ENCODE measurements at regions not wholly inside any gene's neighbourhood (a gene's known extent, or its start where the extent isn't known, plus 50 kb on each side); places are given as distances from the start of the nearest gene placed in this dataset.

DNA sequence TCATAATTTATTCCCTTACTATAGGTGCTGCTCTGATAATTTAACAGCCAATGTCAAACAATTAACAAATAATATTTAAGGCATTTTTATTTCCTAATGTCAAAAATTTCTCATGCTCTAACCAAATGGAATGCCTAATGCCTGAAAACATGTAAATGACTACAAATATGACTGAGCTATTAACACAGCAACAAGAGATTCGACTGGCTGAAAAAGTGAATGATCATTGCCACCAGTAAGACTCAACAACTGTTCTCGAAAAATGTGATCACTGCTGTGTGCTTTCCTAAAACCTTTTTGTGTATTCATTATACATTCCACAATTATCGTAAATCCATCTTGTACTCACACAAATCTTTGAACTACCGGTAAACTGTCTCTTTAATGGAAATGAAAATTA lies 118.7 kb downstream of the NPY start:
- intact Hi-C loops (cut with DNase I), result no loop called here
- 73 to 79% (median 77%) methylated on average over 4 of the region's 4 CpGs for WGBS, 3 donors

DNA sequence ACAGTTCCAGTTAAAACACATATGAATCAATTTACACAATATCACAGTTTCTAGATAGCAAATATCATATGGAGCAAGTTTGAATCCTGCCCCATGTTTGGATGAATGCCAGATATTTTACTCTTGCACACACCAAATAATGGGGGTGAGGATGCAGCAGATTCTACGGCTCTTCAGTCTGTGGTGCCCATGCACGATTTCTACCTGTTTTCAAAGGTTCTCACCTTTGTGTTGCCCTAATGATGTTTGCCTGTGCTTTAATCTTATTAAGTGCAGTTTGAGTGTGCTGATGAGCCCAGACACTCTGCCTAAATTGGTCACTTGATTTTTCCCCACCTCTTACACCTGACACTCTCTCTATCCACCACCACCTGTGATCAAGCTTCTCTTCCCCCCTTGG lies 119.6 kb downstream of the NPY start:
- H3K27ac ChIP-seq, result no peak overlapping the region
- TF ChIP-seq POLR2A (IDR thresholded peaks at IDR 0.05) (no peak), EP300 (IDR thresholded peaks at IDR 0.05) (no peak), CTCF (IDR thresholded peaks at IDR 0.05) (no peak)
- no peaks in the 10 kb centered on the region for H3K4me1 ChIP-seq (ENCODE audit: insufficient read depth)
- H3K4me3 ChIP-seq, result no peak overlapping the region
- intact Hi-C loops (cut with DNase I), result no loop called here
- WGBS, 3 donors, result 80 to 85% (median 81%) methylated on average over 2 of the region's 2 CpGs
- H3K9me3 ChIP-seq, result no peaks in the 10 kb centered on the region
- no peak for DNase-seq
- no peaks in the 10 kb centered on the region for H3K36me3 ChIP-seq
- no peaks in the 10 kb centered on the region for H3K27me3 ChIP-seq

More for the DNA sequence above, 118.7 kb downstream of the NPY start:
- Histone ChIP-seq H3K9me3 (no peaks in the 10 kb centered on the region), H3K4me1 (ENCODE audit: insufficient read depth) (no peaks in the 10 kb centered on the region), H3K27me3 (no peaks in the 10 kb centered on the region), H3K4me3 (no peak overlapping the region), H3K27ac (no peak overlapping the region), H3K36me3 (no peaks in the 10 kb centered on the region)
- TF ChIP-seq CTCF (IDR thresholded peaks at IDR 0.05) (no peak), EP300 (IDR thresholded peaks at IDR 0.05) (no peak)
- no peak for DNase-seq

GRCh38 chr7:24404315-24404714 lies 120.3 kb downstream of the NPY start:
- H3K27me3 ChIP-seq, result no peaks in the 10 kb centered on the region
- 89 to 92% (median 91%) methylated on average over 6 of the region's 6 CpGs for WGBS, 3 donors
- H3K27ac ChIP-seq, result no peak overlapping the region
- H3K9me3 ChIP-seq, result no peaks in the 10 kb centered on the region
- no peaks in the 10 kb centered on the region for H3K4me1 ChIP-seq (ENCODE audit: insufficient read depth)
- H3K4me3 ChIP-seq, result no peak overlapping the region
- TF ChIP-seq POLR2A (IDR thresholded peaks at IDR 0.05), result no peak
- no peak for TF ChIP-seq EP300 (IDR thresholded peaks at IDR 0.05)
- DNase-seq, result no peak
- intact Hi-C loops (cut with DNase I), result no loop called here
- no peaks in the 10 kb centered on the region for H3K36me3 ChIP-seq

- TF ChIP-seq EP300 (IDR thresholded peaks at IDR 0.05), result no peak
- TF ChIP-seq POLR2A (IDR thresholded peaks at IDR 0.05), result no peak
- TF ChIP-seq CTCF (IDR thresholded peaks at IDR 0.05), result no peak
- no peak for DNase-seq
- Histone ChIP-seq H3K4me1 (ENCODE audit: insufficient read depth) (no peaks in the 10 kb centered on the region), H3K27ac (no peak overlapping the region), H3K27me3 (no peaks in the 10 kb centered on the region), H3K36me3 (no peaks in the 10 kb centered on the region), H3K9me3 (no peaks in the 10 kb centered on the region), H3K4me3 (no peak overlapping the region)
- intact Hi-C loops (cut with DNase I), result no loop called here
Observed at GRCh38 chr7:24405002-24405401, 121.0 kb downstream of the NPY start.

DNA sequence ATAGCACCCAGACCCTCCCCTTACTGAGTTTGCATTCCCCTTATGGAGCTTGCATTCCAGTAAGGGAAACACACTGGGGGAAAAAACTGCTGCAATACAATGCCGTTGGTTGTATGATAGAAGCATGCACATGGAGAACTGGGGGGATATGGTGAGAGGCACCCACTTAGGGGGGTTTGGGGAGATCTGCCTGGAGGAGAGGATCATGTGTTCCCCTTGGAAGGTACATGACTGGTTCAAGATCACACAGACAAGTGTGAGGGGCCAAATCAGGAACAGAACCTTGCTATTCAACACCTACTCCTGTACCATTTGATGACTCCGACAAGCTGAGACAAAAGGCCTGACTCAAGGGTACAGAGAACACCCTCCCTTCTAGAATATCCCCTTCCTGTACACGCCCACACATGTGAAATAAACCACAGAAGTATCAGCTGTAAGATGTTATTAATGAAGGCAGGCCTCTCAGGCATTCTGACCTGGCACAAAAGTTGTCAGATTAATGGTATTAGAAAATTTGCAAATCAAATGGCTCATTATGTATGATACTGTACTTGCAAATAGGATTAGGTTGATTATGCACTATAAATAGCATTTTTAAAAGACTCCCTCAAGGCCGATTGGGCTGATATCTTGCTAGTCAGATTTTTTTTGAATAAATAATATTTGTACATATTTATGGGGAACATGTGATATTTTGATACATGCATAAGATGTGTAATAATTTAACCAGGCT lies 122.2 kb downstream of the NPY start:
- DNase-seq, result no peak
- intact Hi-C loops (cut with DNase I), result no loop called here
- TF ChIP-seq POLR2A (IDR thresholded peaks at IDR 0.05), result no peak
- TF ChIP-seq EP300 (IDR thresholded peaks at IDR 0.05), result no peak
- no peak for TF ChIP-seq CTCF (IDR thresholded peaks at IDR 0.05)
- Histone ChIP-seq H3K4me1 (ENCODE audit: insufficient read depth) (no peaks in the 10 kb centered on the region), H3K9me3 (no peaks in the 10 kb centered on the region), H3K36me3 (no peaks in the 10 kb centered on the region), H3K27me3 (no peaks in the 10 kb centered on the region), H3K27ac (no peak overlapping the region), H3K4me3 (no peak overlapping the region)
- WGBS, 3 donors, result 54 to 63% (median 60%) methylated on average over 4 of the region's 4 CpGs

All from ovary (tissue), 7 donors.